ENCODE measurements at regions not wholly inside any gene's neighbourhood (a gene's known extent, or its start where the extent isn't known, plus 50 kb on each side); places are given as distances from the start of the nearest gene placed in this dataset.

GRCh38 chr6:37559501-37559900 lies 59.8 kb upstream of the CCDC167 start:
- TF ChIP-seq POLR2A (IDR thresholded peaks at IDR 0.05), result no peak
- no peak for TF ChIP-seq CTCF (IDR thresholded peaks at IDR 0.05)

All from right lobe of liver (tissue), 4 donors.